GM19239 (cell line): ENCODE measurements at regions not wholly inside any gene's neighbourhood (a gene's known extent, or its start where the extent isn't known, plus 50 kb on each side); places are given as distances from the start of the nearest gene placed in this dataset.
"Not testable (repeated sequence)": the region's sequence is repeated elsewhere in the genome, so short reads cannot be mapped to it uniquely, and the experiment has no call there.

Source experiments
- DNase-seq: peaks from one replicate; pipeline ENCODE4 v3.0.0; 2011; ENCODE audit warnings: low spot score; ENCODE audit not compliant: insufficient read length
- FAIRE-seq: peaks from 2 replicates; lab custom pipeline; 2011; peaks lifted over from hg19 to GRCh38; lab: Jason Lieb, UNC

- not testable (repeated sequence) for DNase-seq, FAIRE-seq
These were observed 141.2 kb downstream of the NPIPB11 start for GRCh38 chr16:29265255-29265853.

GRCh38 chr16:29264080-29264837, 142.3 kb downstream of the NPIPB11 start:
- not testable (repeated sequence) for DNase-seq, FAIRE-seq

- not testable (repeated sequence) for FAIRE-seq, DNase-seq
These were observed 143.8 kb downstream of the NPIPB11 start for GRCh38 chr16:29262725-29263124.

- FAIRE-seq, DNase-seq: not testable (repeated sequence)
These were observed 144.9 kb downstream of the NPIPB11 start for GRCh38 chr16:29261427-29262248.

GRCh38 chr16:29260683-29261426, 145.7 kb downstream of the NPIPB11 start:
- not testable (repeated sequence) for DNase-seq, FAIRE-seq

GRCh38 chr16:29259635-29260457, 146.7 kb downstream of the NPIPB11 start:
- not testable (repeated sequence) for FAIRE-seq, DNase-seq

- FAIRE-seq, DNase-seq: not testable (repeated sequence)
These were observed 147.4 kb downstream of the NPIPB11 start for GRCh38 chr16:29258946-29259634.

- not testable (repeated sequence) for DNase-seq, FAIRE-seq
These were observed 148.8 kb downstream of the NPIPB11 start for GRCh38 chr16:29257419-29258336.

- no peak for DNase-seq
- FAIRE-seq, result no peak
These were observed 150.0 kb downstream of the NPIPB11 start for GRCh38 chr16:29256501-29256981.

GRCh38 chr16:29255957-29256356, 150.6 kb downstream of the NPIPB11 start:
- FAIRE-seq, DNase-seq: not testable (repeated sequence)

GRCh38 chr16:29255496-29255796, 151.1 kb downstream of the NPIPB11 start:
- FAIRE-seq, DNase-seq: not testable (repeated sequence)

GRCh38 chr16:29254676-29255495, 151.6 kb downstream of the NPIPB11 start:
- FAIRE-seq (no peak), DNase-seq (no peak)

GRCh38 chr16:29253716-29254590, 152.6 kb downstream of the NPIPB11 start:
- not testable (repeated sequence) for FAIRE-seq, DNase-seq

GRCh38 chr16:29253066-29253590, 153.4 kb downstream of the NPIPB11 start:
- DNase-seq, FAIRE-seq: not testable (repeated sequence)

GRCh38 chr16:29252311-29252710, 154.2 kb downstream of the NPIPB11 start:
- DNase-seq, FAIRE-seq: not testable (repeated sequence)
